ENCODE measurements at regions not wholly inside any gene's neighbourhood (a gene's known extent, or its start where the extent isn't known, plus 50 kb on each side); places are given as distances from the start of the nearest gene placed in this dataset.

DNA sequence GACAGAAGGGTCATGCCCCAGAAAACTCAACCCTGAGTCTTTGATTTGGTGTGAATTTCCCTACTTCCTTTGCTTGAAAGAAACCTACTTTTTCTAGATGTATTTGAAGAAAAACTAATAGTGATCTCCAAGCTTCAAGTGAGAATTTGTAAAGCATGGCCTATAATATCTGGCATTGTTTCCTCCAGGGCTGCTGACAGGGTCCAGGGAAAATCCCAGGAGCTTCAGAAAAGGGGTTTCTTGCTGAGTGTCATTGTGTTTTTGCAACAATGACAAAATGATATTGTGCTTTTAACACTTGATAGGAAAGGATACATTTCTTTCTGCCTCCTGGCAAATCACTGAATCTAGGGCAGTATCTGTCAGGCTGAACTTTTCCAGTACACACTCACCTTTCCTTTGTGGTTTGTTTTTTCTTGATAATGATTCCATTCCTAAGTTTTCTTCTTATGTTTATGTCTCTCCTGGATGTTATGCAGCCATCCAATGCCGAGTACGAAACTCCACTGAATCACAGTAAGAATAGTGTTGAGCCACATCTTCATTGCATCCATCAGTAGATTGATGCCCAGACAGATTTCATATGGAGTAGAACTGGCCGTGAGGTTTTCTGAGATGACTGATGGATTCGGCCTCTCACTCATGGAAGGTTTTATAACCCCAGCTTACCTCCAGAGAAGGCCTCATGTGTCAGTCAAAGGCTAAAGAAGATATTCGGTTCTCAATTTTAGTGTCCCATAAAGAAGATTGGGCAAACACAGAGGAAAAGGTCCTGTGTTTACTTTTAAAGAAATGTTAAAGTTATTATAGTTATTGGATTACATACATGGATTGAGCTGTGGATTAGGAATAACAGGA, 76.9 kb upstream of the STEAP1B start:
- BruUV-seq (replicated peaks), result no TSS peak
- Histone ChIP-seq H3K9me2 (ENCODE audit: insufficient read depth) (no peaks in the 10 kb centered on the region), H3K9ac (ENCODE audit: low read length) (no peak overlapping the region), H3K9me3 (ENCODE audit: control insufficient read depth in 1 of 2, insufficient read depth in 1 of 2, low read depth in 1 of 2, low read length in 2 of 2) (no peaks in the 10 kb centered on the region), H3K27ac (ENCODE audit: low read depth, low read length) (no peak overlapping the region), H3K4me2 (ENCODE audit: low read length) (no peak overlapping the region), H3K27me3 (ENCODE audit: insufficient read depth, low read length) (no peaks in the 10 kb centered on the region), H3K36me3 (ENCODE audit: control insufficient read depth in 1 of 2, insufficient read depth in 2 of 2, low read length in 2 of 2) (no peaks in the 10 kb centered on the region), H3K79me2 (ENCODE audit: insufficient read depth, low read length) (no peaks in the 10 kb centered on the region), H3K4me3 (replicated peaks in 1 of 2; ENCODE audit: low read depth in 1 of 2, low read length in 2 of 2) (no peak overlapping the region), H4K20me1 (ENCODE audit: insufficient read depth) (no peaks in the 10 kb centered on the region), H2AFZ (ENCODE audit: low read depth, low read length, poor library complexity, severe bottlenecking) (no peak overlapping the region), H3K4me1 (ENCODE audit: control insufficient read depth in 1 of 2, insufficient read depth in 2 of 2, low read length in 2 of 2) (peaks cover 0 to 3% of the 10 kb centered on the region in 2 experiments; a peak in 1 of 4 replicates)
- ChIA-PET CTCF (interaction anchor here (0.8 to 1.1 kb wide), 2 partner anchors 16 to 509 kb away, joined by 4 to 6 read pairs; no protein-coding TSS in a partner anchor), POLR2A (no interaction called here), RAD21 (ENCODE audit: low non-redundant PET in 1 of 2, low total read pairs in 2 of 2, uncharacterized antibody in 2 of 2, unreplicated experiment in 2 of 2) (no interaction called here)
- DNase-seq (ENCODE audit: low read depth, low spot score) (no peak), ATAC-seq (no peak)
- intact Hi-C loops (cut with micrococcal nuclease), result no loop called here
- TF ChIP-seq POLR2A (IDR thresholded peaks at IDR 0.05; ENCODE audit: borderline replicate concordance, extremely low read depth, insufficient read depth, insufficient read length) (no peak), EZH2phosphoT487 (IDR thresholded peaks at IDR 0.05; ENCODE audit: borderline replicate concordance) (no peak), EZH2 (IDR thresholded peaks at IDR 0.05) (no peak), SP1 (IDR thresholded peaks at IDR 0.05; ENCODE audit: low read depth) (no peak), FOSL1 (IDR thresholded peaks at IDR 0.05; ENCODE audit: low read depth) (no peak), TCF7L2 (IDR thresholded peaks at IDR 0.05; ENCODE audit: borderline replicate concordance, extremely low read depth, insufficient read depth, insufficient read length) (no peak), CBX3 (IDR thresholded peaks at IDR 0.05; ENCODE audit: low read depth) (no peak), JUND (IDR thresholded peaks at IDR 0.05) (no peak), EGR1 (IDR thresholded peaks at IDR 0.05; ENCODE audit: low read depth) (no peak), POLR2AphosphoS5 (IDR thresholded peaks at IDR 0.05; ENCODE audit: low read depth, low read length) (no peak), ELF1 (IDR thresholded peaks at IDR 0.05; ENCODE audit: borderline replicate concordance, low read depth) (no peak), SIN3A (IDR thresholded peaks at IDR 0.05; ENCODE audit: low read depth) (no peak), SRF (IDR thresholded peaks at IDR 0.05; ENCODE audit: low read depth) (no peak), ZFX (IDR thresholded peaks at IDR 0.05) (no peak), RAD21 (IDR thresholded peaks at IDR 0.05; ENCODE audit: low read depth) (no peak)
- TF ChIP-seq, protein P1, sequence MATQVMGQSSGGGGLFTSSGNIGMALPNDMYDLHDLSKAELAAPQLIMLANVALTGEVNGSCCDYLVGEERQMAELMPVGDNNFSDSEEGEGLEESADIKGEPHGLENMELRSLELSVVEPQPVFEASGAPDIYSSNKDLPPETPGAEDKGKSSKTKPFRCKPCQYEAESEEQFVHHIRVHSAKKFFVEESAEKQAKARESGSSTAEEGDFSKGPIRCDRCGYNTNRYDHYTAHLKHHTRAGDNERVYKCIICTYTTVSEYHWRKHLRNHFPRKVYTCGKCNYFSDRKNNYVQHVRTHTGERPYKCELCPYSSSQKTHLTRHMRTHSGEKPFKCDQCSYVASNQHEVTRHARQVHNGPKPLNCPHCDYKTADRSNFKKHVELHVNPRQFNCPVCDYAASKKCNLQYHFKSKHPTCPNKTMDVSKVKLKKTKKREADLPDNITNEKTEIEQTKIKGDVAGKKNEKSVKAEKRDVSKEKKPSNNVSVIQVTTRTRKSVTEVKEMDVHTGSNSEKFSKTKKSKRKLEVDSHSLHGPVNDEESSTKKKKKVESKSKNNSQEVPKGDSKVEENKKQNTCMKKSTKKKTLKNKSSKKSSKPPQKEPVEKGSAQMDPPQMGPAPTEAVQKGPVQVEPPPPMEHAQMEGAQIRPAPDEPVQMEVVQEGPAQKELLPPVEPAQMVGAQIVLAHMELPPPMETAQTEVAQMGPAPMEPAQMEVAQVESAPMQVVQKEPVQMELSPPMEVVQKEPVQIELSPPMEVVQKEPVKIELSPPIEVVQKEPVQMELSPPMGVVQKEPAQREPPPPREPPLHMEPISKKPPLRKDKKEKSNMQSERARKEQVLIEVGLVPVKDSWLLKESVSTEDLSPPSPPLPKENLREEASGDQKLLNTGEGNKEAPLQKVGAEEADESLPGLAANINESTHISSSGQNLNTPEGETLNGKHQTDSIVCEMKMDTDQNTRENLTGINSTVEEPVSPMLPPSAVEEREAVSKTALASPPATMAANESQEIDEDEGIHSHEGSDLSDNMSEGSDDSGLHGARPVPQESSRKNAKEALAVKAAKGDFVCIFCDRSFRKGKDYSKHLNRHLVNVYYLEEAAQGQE (IDR thresholded peaks at IDR 0.05; ENCODE audit: low read depth), result no peak
- TF ChIP-seq, protein P2, sequence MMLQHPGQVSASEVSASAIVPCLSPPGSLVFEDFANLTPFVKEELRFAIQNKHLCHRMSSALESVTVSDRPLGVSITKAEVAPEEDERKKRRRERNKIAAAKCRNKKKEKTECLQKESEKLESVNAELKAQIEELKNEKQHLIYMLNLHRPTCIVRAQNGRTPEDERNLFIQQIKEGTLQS (IDR thresholded peaks at IDR 0.05), result no peak
- TF ChIP-seq, protein P3, sequence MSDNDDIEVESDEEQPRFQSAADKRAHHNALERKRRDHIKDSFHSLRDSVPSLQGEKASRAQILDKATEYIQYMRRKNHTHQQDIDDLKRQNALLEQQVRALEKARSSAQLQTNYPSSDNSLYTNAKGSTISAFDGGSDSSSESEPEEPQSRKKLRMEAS (IDR thresholded peaks at IDR 0.05), result no peak
- TF ChIP-seq, protein P4, sequence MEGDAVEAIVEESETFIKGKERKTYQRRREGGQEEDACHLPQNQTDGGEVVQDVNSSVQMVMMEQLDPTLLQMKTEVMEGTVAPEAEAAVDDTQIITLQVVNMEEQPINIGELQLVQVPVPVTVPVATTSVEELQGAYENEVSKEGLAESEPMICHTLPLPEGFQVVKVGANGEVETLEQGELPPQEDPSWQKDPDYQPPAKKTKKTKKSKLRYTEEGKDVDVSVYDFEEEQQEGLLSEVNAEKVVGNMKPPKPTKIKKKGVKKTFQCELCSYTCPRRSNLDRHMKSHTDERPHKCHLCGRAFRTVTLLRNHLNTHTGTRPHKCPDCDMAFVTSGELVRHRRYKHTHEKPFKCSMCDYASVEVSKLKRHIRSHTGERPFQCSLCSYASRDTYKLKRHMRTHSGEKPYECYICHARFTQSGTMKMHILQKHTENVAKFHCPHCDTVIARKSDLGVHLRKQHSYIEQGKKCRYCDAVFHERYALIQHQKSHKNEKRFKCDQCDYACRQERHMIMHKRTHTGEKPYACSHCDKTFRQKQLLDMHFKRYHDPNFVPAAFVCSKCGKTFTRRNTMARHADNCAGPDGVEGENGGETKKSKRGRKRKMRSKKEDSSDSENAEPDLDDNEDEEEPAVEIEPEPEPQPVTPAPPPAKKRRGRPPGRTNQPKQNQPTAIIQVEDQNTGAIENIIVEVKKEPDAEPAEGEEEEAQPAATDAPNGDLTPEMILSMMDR (IDR thresholded peaks at IDR 0.05 in 2 of 3, conservative IDR thresholded peaks at IDR 0.05 in 1 of 3; ENCODE audit: borderline replicate concordance in 1 of 3, insufficient read depth in 1 of 3, low read depth in 2 of 3, low read length in 2 of 3), result no peak

All from HCT116 (cell line).